ENCODE measurements at regions not wholly inside any gene's neighbourhood (a gene's known extent, or its start where the extent isn't known, plus 50 kb on each side); places are given as distances from the start of the nearest gene placed in this dataset.

DNA sequence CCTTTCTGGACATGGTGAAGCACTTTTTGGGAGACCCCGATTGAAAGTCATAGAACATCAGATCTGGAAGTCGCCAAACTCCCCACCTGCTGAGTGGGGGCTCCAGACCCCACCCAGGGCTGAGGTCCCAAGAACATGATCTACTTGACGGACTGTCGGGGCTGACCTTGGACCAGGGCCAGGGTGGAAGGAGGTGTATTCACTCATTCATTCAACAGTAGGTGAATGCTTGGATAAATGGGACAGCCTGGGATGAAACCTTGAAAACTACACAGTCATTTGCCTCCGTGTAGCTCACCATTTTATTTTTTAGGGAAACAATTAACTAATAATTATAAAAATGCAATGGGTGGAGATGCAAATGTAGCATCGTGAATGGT is 629.0 kb downstream of the BRD1 start:
- DNase-seq (ENCODE audit: low read depth), result no peak

DNA sequence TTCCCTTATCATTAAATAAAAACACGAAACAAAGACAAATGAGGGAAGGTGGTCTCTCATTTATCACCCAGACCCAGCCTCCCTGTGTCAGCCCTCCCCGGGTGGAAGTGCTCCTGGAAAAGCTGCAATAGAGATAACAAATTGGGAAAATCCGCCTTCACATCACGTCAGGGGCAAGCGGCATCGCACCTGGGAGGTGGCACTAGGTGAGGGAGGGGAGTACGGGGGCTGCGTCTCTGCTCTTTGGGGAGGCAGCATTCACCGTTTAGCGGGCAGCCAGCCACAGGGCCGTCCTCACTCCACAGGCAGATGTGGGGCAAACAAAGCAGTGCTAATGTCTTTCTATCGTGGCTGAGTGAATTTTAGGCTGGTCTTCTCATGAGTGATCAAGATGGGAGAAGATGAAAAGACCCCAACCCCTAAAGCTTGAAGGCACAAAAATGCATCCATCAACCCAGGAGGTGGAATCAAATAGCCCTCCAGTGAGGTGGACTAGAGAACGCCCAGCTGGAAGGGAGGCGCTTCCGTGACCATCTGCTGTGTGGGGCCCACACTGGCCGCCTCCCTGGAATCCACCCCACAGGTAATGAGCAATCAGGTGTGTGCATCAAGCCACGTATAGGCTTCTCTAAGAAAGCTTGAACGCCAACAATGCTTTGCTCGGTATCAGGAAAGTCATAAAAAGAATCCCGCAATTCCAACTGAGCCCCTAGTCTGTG is 629.5 kb downstream of the BRD1 start:
- TF ChIP-seq POLR2A (IDR thresholded peaks at IDR 0.05; ENCODE audit: extremely low read depth, insufficient read length) (no peak), MYC (IDR thresholded peaks at IDR 0.05; ENCODE audit: low read depth, low read length) (no peak)
- TF ChIP-seq, protein P1, sequence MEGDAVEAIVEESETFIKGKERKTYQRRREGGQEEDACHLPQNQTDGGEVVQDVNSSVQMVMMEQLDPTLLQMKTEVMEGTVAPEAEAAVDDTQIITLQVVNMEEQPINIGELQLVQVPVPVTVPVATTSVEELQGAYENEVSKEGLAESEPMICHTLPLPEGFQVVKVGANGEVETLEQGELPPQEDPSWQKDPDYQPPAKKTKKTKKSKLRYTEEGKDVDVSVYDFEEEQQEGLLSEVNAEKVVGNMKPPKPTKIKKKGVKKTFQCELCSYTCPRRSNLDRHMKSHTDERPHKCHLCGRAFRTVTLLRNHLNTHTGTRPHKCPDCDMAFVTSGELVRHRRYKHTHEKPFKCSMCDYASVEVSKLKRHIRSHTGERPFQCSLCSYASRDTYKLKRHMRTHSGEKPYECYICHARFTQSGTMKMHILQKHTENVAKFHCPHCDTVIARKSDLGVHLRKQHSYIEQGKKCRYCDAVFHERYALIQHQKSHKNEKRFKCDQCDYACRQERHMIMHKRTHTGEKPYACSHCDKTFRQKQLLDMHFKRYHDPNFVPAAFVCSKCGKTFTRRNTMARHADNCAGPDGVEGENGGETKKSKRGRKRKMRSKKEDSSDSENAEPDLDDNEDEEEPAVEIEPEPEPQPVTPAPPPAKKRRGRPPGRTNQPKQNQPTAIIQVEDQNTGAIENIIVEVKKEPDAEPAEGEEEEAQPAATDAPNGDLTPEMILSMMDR (IDR thresholded peaks at IDR 0.05; ENCODE audit: low read depth, low read length), result no peak
- TF ChIP-seq, protein P2, sequence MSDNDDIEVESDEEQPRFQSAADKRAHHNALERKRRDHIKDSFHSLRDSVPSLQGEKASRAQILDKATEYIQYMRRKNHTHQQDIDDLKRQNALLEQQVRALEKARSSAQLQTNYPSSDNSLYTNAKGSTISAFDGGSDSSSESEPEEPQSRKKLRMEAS (IDR thresholded peaks at IDR 0.05; ENCODE audit: low read depth, low read length), result no peak
- H3K4me3 ChIP-seq (ENCODE audit: low read depth, low read length), result no peak overlapping the region
- DNase-seq (ENCODE audit: low read depth), result no peak

More for the DNA sequence above, 629.0 kb downstream of the BRD1 start:
- TF ChIP-seq POLR2A (IDR thresholded peaks at IDR 0.05; ENCODE audit: extremely low read depth, insufficient read length), result no peak
- no peak for TF ChIP-seq MYC (IDR thresholded peaks at IDR 0.05; ENCODE audit: low read depth, low read length)
- TF ChIP-seq, protein P2 (IDR thresholded peaks at IDR 0.05; ENCODE audit: low read depth, low read length), result no peak
- TF ChIP-seq, protein P1 (IDR thresholded peaks at IDR 0.05; ENCODE audit: low read depth, low read length), result no peak
- no peak overlapping the region for H3K4me3 ChIP-seq (ENCODE audit: low read depth, low read length)

DNA sequence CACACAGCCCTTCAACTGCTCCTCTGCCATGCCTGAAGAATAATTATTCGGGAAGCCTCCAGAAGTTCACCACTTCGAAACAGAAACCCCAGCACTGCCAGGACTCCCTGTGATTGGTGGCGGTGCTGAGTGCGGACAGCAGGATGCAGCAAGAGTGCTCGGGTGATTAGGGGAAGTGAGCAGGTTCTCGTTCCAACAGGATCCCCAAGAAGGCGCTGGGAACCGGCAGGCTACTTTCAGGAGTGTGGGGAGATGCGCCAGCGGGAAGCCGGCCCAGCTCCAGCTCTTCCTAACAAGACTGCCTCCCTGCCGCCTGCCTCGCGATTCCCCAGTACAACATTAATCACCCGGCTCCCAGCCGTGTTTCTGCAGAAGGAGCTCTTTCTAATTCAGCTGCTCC is 630.2 kb downstream of the BRD1 start:
- no peak for DNase-seq (ENCODE audit: low read depth)
- H3K4me3 ChIP-seq (ENCODE audit: low read depth, low read length), result no peak overlapping the region
- TF ChIP-seq POLR2A (IDR thresholded peaks at IDR 0.05; ENCODE audit: extremely low read depth, insufficient read length) (no peak), MYC (IDR thresholded peaks at IDR 0.05; ENCODE audit: low read depth, low read length) (no peak)
- TF ChIP-seq, protein P2 (IDR thresholded peaks at IDR 0.05; ENCODE audit: low read depth, low read length), result no peak
- TF ChIP-seq, protein P1 (IDR thresholded peaks at IDR 0.05; ENCODE audit: low read depth, low read length), result no peak

DNA sequence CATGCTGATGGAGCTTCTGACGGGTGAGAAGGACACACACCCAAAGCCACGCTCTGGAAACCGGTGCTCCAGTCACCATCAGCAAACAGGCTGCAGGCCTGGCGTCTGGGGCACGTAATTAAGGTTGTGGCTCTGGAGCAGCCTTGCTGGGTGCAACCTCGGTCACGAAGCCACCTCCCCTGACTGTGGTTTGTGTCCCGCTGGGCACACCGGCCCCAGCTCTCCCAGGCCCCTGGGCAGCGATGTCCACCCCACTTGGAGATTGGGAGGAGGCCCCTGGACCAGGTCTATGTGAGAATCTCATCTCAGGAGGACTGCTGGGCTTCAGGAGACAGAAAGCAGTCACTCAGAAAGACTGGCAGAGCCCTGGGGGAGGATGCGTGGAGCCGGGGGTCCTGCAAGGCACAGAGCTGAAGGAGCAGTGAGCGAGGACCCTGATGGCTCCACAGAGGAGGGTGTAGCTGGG is 631.6 kb downstream of the BRD1 start:
- H3K4me3 ChIP-seq (ENCODE audit: low read depth, low read length), result no peak overlapping the region
- no peak for DNase-seq (ENCODE audit: low read depth)
- TF ChIP-seq, protein P2 (IDR thresholded peaks at IDR 0.05; ENCODE audit: low read depth, low read length), result no peak
- no peak for TF ChIP-seq MYC (IDR thresholded peaks at IDR 0.05; ENCODE audit: low read depth, low read length)
- no peak for TF ChIP-seq POLR2A (IDR thresholded peaks at IDR 0.05; ENCODE audit: extremely low read depth, insufficient read length)
- TF ChIP-seq, protein P1 (IDR thresholded peaks at IDR 0.05; ENCODE audit: low read depth, low read length), result no peak

DNA sequence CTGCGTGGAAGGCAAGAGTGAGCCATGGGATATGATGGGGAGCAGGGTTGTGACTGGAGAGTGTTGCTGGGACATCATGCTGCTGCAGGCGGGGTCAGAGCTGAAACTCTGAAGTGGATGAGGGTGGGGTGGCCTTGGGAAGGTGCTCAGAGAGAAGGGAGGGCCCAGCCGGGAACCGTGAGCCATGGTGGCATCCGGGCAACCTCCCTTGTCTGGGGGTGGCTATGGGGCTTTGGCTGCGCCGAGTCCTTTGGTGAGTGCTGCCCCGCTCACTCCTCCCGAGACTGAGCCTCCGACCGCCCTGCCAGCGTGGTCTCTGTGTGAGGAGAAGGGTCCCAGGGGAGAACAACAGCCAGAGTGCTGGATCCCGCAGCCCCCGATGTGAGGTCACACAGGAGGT is 632.0 kb downstream of the BRD1 start:
- no peak overlapping the region for H3K4me3 ChIP-seq (ENCODE audit: low read depth, low read length)
- TF ChIP-seq POLR2A (IDR thresholded peaks at IDR 0.05; ENCODE audit: extremely low read depth, insufficient read length) (no peak), MYC (IDR thresholded peaks at IDR 0.05; ENCODE audit: low read depth, low read length) (no peak)
- TF ChIP-seq, protein P2 (IDR thresholded peaks at IDR 0.05; ENCODE audit: low read depth, low read length), result no peak
- TF ChIP-seq, protein P1 (IDR thresholded peaks at IDR 0.05; ENCODE audit: low read depth, low read length), result no peak
- no peak for DNase-seq (ENCODE audit: low read depth)

Data from NB4 (cell line).